NOMO-1 treated with DMSO at 0.1 percent for 48 hours (cell line): ENCODE measurements at regions not wholly inside any gene's neighbourhood (a gene's known extent, or its start where the extent isn't known, plus 50 kb on each side); places are given as distances from the start of the nearest gene placed in this dataset.
"Not testable (repeated sequence)": the region's sequence is repeated elsewhere in the genome, so short reads cannot be mapped to it uniquely, and the experiment has no call there.

ENCODE experiments used
- DNase-seq: peaks from one replicate; lab custom pipeline; 2025; ENCODE audit not compliant: unreplicated experiment; lab: John Stamatoyannopoulos, UW

- no peak for DNase-seq
These were observed 104.5 kb upstream of the UGP2 start for GRCh38 chr2:63737081-63737751.

DNA sequence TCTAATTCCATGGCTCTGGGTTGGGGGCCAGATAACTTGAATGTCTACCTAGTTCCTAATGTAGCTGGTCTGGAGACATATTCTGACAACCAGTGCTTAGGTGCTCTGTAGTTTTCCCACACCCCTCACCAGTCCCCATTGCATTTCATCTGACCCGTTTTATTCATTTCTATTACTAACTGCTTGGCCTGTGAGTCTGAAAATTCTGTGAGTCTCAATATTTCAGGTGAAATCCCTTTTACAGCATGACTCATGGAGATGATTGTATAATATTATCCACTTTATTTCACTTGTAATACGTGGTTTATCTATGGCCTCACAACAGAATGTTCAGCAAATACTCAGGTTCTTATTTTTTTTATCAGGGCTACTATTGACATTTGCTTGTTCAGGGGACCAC is 103.7 kb upstream of the UGP2 start:
- no peak for DNase-seq

GRCh38 chr2:63739180-63739579 is 102.5 kb upstream of the UGP2 start:
- DNase-seq: not testable (repeated sequence)

DNA sequence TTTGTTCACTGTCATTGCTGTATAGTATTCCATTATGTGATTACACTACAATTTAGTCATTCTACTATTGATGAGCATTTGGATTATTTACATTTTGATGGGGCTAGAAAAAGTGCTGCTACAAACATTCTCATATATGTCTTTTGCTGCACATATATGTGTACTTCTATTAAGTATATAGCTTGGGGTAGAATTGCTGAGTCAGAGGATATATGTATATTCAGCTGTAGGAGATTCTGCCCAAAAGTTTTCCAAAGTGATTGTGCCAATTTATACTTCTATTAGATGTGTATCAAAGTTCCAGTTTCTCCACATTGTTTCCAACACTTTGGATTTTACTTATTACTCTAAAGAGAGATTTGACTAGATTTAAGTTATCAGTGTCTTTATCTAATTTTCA is 101.7 kb upstream of the UGP2 start:
- DNase-seq: no peak

DNA sequence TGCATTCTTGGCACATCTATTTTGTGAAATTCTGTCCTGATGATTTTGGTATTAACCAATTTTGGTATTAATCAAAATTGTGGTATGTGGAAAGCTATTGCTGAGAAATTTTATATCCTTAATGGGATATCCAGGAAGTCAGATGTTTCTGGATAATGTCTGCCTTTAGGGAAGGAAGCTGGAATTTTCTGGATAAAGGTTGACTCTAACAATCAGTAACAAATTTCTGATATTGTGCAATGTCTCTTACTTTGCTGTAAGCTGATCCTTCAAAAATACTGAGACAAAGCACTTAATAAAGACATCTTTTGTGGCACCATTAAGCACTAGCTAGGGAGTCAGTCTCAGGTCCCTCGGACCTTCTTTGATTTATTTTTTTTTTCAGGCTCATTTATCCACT is 100.8 kb upstream of the UGP2 start:
- no peak for DNase-seq

DNA sequence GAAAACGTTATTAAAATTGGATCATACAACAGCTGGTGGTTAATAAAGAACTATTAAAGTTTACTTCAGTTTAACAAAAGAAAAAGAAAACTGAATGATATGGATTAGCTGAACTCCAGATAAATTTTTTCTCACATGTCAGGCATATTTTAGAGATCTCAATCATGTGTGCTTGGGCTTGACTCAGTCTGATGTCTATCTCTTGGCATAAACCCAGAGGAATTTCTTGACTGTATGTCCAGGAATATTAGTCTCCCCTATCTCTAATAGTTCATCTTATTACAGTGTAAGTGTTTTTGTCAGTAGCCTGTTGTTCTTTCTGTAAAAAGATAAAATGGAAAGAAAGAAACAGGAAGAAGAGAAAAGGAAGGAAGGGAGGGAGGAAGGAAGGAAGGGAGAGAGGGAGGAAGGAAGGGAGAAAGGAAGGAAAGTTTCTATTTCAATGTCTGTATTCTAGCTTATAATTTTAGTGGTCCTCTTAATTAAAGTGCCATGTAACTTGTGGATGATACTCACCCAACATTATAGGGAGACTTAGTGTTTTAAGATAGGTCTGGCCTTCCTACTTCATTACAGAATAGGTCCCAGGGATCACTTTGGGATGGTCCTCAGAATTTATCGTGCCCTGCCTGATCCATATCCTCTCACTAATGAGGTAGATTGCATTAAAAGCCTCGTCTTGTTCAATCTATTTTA is 99.7 kb upstream of the UGP2 start:
- no peak for DNase-seq

- no peak for DNase-seq
These were observed 99.1 kb upstream of the UGP2 start for GRCh38 chr2:63742580-63742976.

DNA sequence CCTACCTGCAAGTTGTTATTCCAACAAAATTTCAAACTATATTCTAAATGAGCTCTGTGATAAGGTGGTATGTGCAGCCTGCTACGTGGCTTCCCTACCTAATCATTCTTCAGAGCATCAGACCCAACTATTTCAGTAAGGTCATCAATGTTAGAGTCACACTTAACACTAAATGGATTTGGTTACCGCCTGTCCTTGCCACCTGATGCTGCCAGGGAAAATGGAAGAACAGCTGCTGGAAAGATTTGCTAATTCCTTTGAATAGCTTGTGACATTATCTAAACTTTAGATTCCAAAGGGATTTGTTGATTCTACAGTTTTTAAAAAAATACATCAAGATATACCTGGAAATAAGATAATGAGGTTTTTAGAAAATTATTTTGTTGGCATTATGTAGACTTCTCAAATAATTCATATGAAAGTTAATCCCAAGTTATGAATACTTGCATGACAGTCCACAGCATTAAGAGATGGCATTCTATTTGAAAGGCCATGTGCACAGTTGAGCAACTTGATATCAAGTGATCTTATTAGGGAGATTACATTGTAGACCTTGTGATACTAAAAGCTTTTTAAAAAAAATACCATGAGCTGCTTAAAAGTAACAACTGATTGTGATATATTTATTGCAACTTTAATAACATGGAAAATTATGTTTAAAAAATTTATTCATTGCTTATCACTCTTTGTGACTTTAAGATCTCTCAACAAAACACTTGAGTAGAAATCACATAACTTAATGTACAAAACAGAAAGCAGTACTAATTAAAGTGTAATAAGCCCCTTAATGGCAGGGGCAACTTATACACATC is 98.3 kb upstream of the UGP2 start:
- no peak for DNase-seq

DNA sequence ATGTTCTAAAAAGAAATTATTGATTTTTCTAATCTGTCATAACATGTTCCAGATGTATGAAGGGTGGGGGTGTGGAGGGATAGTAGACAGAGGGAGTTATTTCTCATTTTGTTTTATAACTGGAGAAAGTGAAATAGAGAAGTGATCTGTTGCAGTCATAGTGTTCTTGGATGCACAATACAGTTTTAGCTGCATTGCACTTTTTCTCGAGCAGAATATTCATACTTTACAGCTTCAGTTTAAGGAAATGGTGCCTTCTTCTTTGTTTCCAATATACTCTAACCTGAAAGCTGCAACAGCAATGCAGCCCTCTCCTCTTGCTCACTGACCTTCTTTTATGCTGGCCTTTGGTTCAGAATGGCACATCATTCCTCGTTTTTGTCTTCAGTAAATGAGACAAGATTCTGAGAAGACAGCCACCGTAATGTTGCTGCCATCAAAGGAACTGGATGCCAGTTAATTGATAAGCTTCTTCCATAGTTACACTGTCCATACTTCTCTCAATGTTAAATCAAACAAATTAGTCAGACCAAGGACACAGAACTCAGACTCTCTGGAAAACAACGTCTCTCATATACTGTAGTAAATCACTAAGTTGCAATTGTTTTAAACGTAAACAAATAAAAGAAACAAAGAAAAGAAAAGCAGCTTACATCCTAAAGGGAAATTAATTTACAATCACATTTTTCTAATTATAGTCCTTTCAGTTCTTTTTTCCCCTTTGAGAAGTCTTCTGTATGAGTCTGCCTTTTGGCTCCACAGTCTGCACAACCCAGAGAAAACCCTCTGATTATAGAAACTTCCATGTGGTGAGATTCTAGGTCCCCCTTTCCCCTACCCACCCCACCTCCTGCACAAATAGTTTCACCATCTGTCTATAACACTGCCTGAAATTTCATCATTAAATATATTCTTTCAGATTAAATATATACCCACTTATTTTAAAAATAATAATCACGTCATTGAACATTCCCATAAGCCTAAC is 97.4 kb upstream of the UGP2 start:
- peak; percentile 65 for DNase-seq

DNA sequence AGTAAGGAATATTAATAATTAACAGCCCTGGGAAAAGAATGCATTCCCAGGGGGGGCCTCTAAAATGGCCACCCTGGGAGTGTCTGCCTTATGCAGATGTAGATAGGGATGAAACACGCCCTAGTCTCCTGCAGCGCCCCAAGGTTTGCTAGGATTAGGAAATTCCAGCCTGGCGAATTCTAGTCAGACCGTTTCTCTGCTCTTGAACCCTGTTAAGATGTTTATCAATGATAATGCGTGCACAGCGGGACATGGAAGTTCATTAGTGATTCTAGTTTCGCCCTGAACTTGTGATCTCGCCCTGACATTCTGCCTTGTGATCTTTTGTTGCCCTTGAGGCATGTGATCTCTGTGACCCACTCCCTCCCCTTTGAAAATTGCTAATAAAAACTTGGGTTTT is 95.1 kb upstream of the UGP2 start:
- not testable (repeated sequence) for DNase-seq

DNA sequence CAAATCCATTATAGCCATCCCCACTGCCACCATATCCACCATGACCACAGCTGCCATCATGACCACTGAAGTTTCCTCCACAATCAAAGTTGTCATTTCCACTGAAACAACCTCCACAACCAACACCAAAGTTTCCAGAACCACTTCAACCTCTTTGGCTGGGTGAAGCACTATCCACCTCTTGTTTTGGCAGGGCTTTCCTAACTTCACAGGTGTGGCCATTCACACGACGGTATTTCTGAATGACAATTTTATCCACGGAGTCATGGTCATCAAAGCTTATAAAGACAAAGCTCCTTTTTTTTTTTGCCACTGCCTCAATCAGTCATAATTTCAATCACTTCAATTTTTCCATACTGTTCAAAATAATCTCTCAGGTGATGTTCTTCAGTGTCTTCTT is 89.8 kb upstream of the UGP2 start:
- no peak for DNase-seq

- DNase-seq: no peak
These were observed 86.5 kb upstream of the UGP2 start for GRCh38 chr2:63755216-63755615.

DNA sequence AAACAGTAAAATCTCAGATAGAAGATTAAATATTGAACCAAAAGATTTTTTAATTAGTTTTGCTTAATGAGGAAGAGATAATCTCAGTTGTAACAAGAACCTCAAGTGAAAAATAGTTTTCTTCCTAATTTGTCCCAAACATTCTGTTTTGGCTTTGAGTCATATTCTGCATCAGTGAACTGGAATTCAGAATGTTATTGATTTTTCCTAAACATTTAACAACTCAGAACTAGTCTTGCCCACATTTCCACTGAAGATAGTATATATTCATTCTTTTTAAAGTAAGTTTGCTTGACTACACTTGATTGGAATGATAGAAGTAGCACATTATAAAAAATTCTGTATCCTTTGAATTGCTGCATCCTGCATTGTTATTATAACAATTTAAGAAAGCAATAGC is 85.7 kb upstream of the UGP2 start:
- DNase-seq: no peak

- DNase-seq: no peak
These were observed 78.2 kb upstream of the UGP2 start for GRCh38 chr2:63763391-63763941.

GRCh38 chr2:63764630-63765029 is 77.1 kb upstream of the UGP2 start:
- DNase-seq: no peak

DNA sequence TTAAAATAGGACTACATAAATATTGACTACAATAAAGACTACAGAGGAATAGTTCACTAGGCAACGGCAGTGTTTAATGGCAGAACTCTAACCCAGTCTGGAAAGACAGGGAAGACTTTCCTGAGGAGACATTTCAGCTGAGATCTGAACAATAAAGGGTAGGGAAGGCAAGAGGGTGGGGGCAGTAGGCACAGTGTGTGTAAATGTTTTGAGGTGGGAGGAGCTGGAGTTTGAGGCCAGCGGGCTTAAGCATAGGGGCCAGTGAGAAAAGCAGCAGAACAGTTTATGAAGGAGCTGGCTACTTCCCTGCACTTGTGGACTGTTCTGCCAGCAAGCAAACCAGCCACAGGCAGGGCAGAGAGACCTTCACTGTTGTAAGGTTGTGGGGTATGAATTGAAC is 76.6 kb upstream of the UGP2 start:
- no peak for DNase-seq

GRCh38 chr2:63767307-63767706 is 74.4 kb upstream of the UGP2 start:
- DNase-seq: no peak

- DNase-seq: no peak
These were observed 73.6 kb upstream of the UGP2 start for GRCh38 chr2:63768051-63768450.

DNA sequence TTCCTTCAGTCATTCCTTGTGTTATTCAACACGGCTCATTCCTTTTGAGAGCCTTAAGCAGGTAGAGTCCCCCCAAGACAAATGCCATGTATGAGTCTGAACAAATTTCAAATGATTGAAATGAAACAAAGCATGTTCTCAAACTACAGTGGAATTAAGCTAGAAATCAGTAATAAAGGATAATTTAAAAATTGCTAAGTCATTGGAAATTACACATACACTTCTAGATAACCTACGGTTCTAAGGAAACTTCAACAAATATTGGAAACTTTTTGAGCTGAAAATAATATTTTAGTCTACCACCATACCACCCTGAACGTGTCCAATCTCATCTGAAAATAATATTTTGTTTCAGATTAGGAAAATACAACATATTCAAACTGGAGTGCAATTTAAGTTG is 71.8 kb upstream of the UGP2 start:
- no peak for DNase-seq

GRCh38 chr2:63772061-63772460 is 69.6 kb upstream of the UGP2 start:
- DNase-seq: no peak

- no peak for DNase-seq
These were observed 66.5 kb upstream of the UGP2 start for GRCh38 chr2:63775191-63775590.
